ENCODE measurements at regions not wholly inside any gene's neighbourhood (a gene's known extent, or its start where the extent isn't known, plus 50 kb on each side); places are given as distances from the start of the nearest gene placed in this dataset.

GRCh38 chr5:160929360-160929759, 77.3 kb upstream of the ATP10B start:
- no peak for TF ChIP-seq CTCF (IDR thresholded peaks at IDR 0.05)
- no peak for TF ChIP-seq POLR2A (IDR thresholded peaks at IDR 0.05)
